Endodermal cell (in vitro differentiated cells): ENCODE measurements at regions not wholly inside any gene's neighbourhood (a gene's known extent, or its start where the extent isn't known, plus 50 kb on each side); places are given as distances from the start of the nearest gene placed in this dataset.

Experiments used
- DNase-seq: peaks from one replicate; pipeline ENCODE4 v3.0.0-alpha.2; 2017
- H3K27ac ChIP-seq: 2 replicates; pipeline ENCODE4 v1.5.1; 2013; ENCODE audit warnings: mild to moderate bottlenecking, low read depth, low read length, moderate library complexity
- H3K27me3 ChIP-seq: 2 replicates; pipeline ENCODE4 v1.6.1; 2013; ENCODE audit warnings: mild to moderate bottlenecking, low read length, moderate library complexity; ENCODE audit not compliant: insufficient read depth, control insufficient read depth, poor library complexity, severe bottlenecking
- H3K36me3 ChIP-seq: 2 replicates; pipeline ENCODE4 v1.7.0; 2013; ENCODE audit warnings: mild to moderate bottlenecking, low read length, moderate library complexity; ENCODE audit not compliant: control insufficient read depth, insufficient read depth
- H3K4me1 ChIP-seq: one replicate; pipeline ENCODE4 v1.7.0; 2013; ENCODE audit warnings: low read length; ENCODE audit not compliant: control insufficient read depth, insufficient read depth
- H3K4me3 ChIP-seq: 2 replicates; pipeline ENCODE4 v1.5.1; 2013; ENCODE audit warnings: mild to moderate bottlenecking, low read length, moderate library complexity
- H3K9ac ChIP-seq: 2 replicates; pipeline ENCODE4 v1.6.1; 2013; ENCODE audit warnings: mild to moderate bottlenecking, low read length, moderate library complexity; ENCODE audit not compliant: poor library complexity, severe bottlenecking; ENCODE audit errors: extremely low read depth
- H3K9me3 ChIP-seq: 2 replicates; pipeline ENCODE4 v1.6.1; 2013; ENCODE audit warnings: mild to moderate bottlenecking, low read length, moderate library complexity; ENCODE audit not compliant: control insufficient read depth
- H3K27ac Mint-ChIP-seq: 2 replicates; pipeline ENCODE4 v1.8.0; 2020; ENCODE audit warnings: mixed read lengths
- H3K27me3 Mint-ChIP-seq: 2 replicates; pipeline ENCODE4 v1.8.0; 2021; ENCODE audit warnings: mild to moderate bottlenecking, mixed read lengths; ENCODE audit not compliant: insufficient read depth
- H3K36me3 Mint-ChIP-seq: 2 replicates; pipeline ENCODE4 v1.8.0; 2020; ENCODE audit warnings: low read depth, mixed read lengths
- H3K4me1 Mint-ChIP-seq: 2 replicates; pipeline ENCODE4 v1.8.0; 2020; ENCODE audit warnings: mixed read lengths
- H3K4me3 Mint-ChIP-seq: 2 replicates; pipeline ENCODE4 v1.8.0; 2020; ENCODE audit warnings: mild to moderate bottlenecking, moderate library complexity, mixed read lengths
- H3K9me3 Mint-ChIP-seq: 2 replicates; pipeline ENCODE4 v1.8.0; 2020; ENCODE audit warnings: mild to moderate bottlenecking, mixed read lengths
- WGBS, 2 experiments: methylation state at CpG; one replicate each; pipeline versions ENCODE4 v1.1.5 to v1.1.7; 2013; ENCODE audit warnings: missing lambda C conversion rate in 2 of 2, mixed read lengths in 1 of 2; ENCODE audit not compliant: insufficient coverage in 1 of 2, insufficient read length in 1 of 2; 5-methylcytosine and 5-hydroxymethylcytosine counted together
- TF ChIP-seq, protein P1 (sequence below): fragments of 200-600 bp; sonication (generic); conservative IDR thresholded peaks from 2 replicates; pipeline ENCODE4 v1.5.0; 2021; ENCODE audit warnings: antibody characterized with exemption, mild to moderate bottlenecking

DNA sequence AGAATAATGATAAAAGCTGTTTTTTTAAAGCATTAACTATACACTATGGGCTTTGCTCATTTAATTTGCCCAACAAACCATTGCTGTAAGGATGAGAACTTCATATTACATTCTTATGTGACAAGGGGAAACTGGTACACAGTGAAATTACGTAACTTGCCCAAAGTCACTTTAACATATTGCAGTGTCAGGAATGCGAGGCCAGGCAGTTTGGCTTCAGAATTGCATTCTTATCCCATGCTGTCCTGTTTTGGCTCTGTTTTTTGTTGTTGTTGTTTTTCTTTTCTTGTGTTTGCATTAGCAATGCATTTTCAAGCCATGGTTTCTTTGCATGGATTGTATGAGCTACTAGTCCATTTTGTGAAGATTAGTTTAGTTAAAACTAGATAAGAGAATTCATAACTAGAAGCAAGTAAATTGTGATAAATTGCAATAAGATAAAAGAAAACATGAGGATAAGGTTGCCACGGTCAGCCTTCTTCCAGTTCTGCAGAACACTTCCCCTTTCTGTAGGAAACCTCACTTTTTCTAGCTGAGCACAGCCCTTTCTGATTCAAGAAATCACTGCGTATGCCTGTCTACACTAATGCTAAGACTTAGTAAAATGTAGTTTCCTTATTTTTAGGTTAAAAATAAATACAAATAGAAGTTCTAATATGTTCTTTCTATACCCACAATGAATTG is 221.3 kb upstream of the KCNJ16 start:
- 95 to 96% methylated on average over 2 to 4 of the region's 4 CpGs for WGBS, 2 experiments
- Histone ChIP-seq H3K9ac (no peak overlapping the region), H3K27me3 (no peaks in the 10 kb centered on the region), H3K9me3 (peaks cover 6% of the 10 kb centered on the region), H3K4me3 (no peak overlapping the region), H3K36me3 (no peaks in the 10 kb centered on the region), H3K4me1 (no peaks in the 10 kb centered on the region), H3K27ac (no peak overlapping the region)
- Mint-ChIP-seq H3K36me3 (no peaks in the 10 kb centered on the region), H3K9me3 (peaks cover 10% of the 10 kb centered on the region), H3K27me3 (no peaks in the 10 kb centered on the region), H3K27ac (no peak overlapping the region), H3K4me1 (no peaks in the 10 kb centered on the region), H3K4me3 (no peak overlapping the region)
- TF ChIP-seq, protein P1, sequence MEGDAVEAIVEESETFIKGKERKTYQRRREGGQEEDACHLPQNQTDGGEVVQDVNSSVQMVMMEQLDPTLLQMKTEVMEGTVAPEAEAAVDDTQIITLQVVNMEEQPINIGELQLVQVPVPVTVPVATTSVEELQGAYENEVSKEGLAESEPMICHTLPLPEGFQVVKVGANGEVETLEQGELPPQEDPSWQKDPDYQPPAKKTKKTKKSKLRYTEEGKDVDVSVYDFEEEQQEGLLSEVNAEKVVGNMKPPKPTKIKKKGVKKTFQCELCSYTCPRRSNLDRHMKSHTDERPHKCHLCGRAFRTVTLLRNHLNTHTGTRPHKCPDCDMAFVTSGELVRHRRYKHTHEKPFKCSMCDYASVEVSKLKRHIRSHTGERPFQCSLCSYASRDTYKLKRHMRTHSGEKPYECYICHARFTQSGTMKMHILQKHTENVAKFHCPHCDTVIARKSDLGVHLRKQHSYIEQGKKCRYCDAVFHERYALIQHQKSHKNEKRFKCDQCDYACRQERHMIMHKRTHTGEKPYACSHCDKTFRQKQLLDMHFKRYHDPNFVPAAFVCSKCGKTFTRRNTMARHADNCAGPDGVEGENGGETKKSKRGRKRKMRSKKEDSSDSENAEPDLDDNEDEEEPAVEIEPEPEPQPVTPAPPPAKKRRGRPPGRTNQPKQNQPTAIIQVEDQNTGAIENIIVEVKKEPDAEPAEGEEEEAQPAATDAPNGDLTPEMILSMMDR, result no peak
- DNase-seq, result no peak

DNA sequence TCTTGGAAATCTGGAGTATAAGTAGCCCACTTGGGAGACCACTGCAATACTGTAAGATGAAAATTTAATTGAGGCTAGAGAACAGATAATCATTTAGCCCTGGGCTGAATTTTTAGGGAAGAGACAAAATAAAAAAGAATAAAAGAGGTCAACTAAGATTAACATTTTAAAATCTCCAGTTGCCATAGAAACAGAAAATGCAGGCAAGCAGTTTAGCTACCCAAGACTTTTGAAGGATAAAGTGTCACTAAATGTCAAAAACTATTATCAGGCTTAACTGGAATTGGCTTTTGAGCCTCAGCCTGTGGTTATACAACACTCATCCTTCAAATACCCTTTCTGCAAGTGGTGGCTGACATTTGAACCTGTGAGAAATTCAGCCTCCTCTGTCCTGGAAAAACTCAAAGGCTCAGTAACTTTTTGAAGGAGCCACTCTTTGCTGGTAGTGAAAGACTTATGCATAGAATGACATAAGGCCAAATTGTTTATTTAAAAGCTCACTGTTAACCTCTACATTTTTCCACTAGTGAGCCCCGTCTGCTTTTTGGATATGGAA is 220.7 kb upstream of the KCNJ16 start:
- Mint-ChIP-seq H3K36me3 (no peaks in the 10 kb centered on the region), H3K9me3 (peaks cover 12% of the 10 kb centered on the region), H3K27me3 (no peaks in the 10 kb centered on the region), H3K4me3 (no peak overlapping the region), H3K4me1 (no peaks in the 10 kb centered on the region), H3K27ac (no peak overlapping the region)
- Histone ChIP-seq H3K27me3 (no peaks in the 10 kb centered on the region), H3K27ac (no peak overlapping the region), H3K9ac (no peak overlapping the region), H3K9me3 (peaks cover 10% of the 10 kb centered on the region), H3K4me3 (no peak overlapping the region), H3K36me3 (no peaks in the 10 kb centered on the region), H3K4me1 (no peaks in the 10 kb centered on the region)
- TF ChIP-seq, protein P1, result no peak
- WGBS, 2 experiments, result no CpG with 5 or more reads among the region's 1 CpG
- DNase-seq, result no peak

- Histone ChIP-seq H3K27me3 (no peaks in the 10 kb centered on the region), H3K36me3 (no peaks in the 10 kb centered on the region), H3K9ac (no peak overlapping the region), H3K4me1 (no peaks in the 10 kb centered on the region), H3K27ac (no peak overlapping the region), H3K4me3 (no peak overlapping the region), H3K9me3 (peaks cover 10% of the 10 kb centered on the region)
- H3K9me3 Mint-ChIP-seq, result peaks cover 21% of the 10 kb centered on the region
- no peak overlapping the region for H3K27ac Mint-ChIP-seq
- H3K4me3 Mint-ChIP-seq, result no peak overlapping the region
- WGBS, 2 experiments, result 85% methylated on average over 1 of the region's 1 CpG; no CpG with 5 or more reads in 1 of the 2 experiments
- DNase-seq, result no peak
- no peaks in the 10 kb centered on the region for H3K4me1 Mint-ChIP-seq
- TF ChIP-seq, protein P1, result no peak
- no peaks in the 10 kb centered on the region for H3K36me3 Mint-ChIP-seq
- no peaks in the 10 kb centered on the region for H3K27me3 Mint-ChIP-seq
Observed at GRCh38 chr17:69856946-69857345, 218.1 kb upstream of the KCNJ16 start.
